H9 (cell line): ENCODE measurements at regions not wholly inside any gene's neighbourhood (a gene's known extent, or its start where the extent isn't known, plus 50 kb on each side); places are given as distances from the start of the nearest gene placed in this dataset.

Source experiments
- DNase-seq: peaks from one replicate; pipeline ENCODE4 v3.0.0-alpha.2; 2017
- H2AFZ ChIP-seq: one replicate; pipeline ENCODE4 v1.6.1; 2013; ENCODE audit warnings: mild to moderate bottlenecking, low read length, control low read depth, moderate library complexity
- H2AK5ac ChIP-seq: 2 replicates; pipeline ENCODE4 v1.6.1; 2013; ENCODE audit warnings: low read length, control low read depth, mixed read lengths; ENCODE audit not compliant: insufficient read length
- H2BK120ac ChIP-seq: one replicate; pipeline ENCODE4 v1.6.1; 2013; ENCODE audit warnings: low read depth, mild to moderate bottlenecking, low read length, control low read depth, inconsistent platforms; ENCODE audit not compliant: poor library complexity, severe bottlenecking
- H2BK12ac ChIP-seq: 2 replicates; pipeline ENCODE4 v1.6.1; 2013; ENCODE audit warnings: low read length, control low read depth, mixed read lengths, low read depth; ENCODE audit not compliant: insufficient read length
- H2BK15ac ChIP-seq: 2 replicates; pipeline ENCODE4 v1.6.1; 2013; ENCODE audit warnings: low read depth, low read length, control low read depth
- H2BK20ac ChIP-seq: one replicate; pipeline ENCODE4 v1.6.1; 2013; ENCODE audit warnings: low read depth, mild to moderate bottlenecking, low read length, control low read depth, inconsistent platforms; ENCODE audit not compliant: poor library complexity, severe bottlenecking
- H2BK5ac ChIP-seq: 2 replicates; pipeline ENCODE4 v1.6.1; 2013; ENCODE audit warnings: low read length, control low read depth, mixed read lengths; ENCODE audit not compliant: insufficient read length
- H3K14ac ChIP-seq: 2 replicates; pipeline ENCODE4 v1.6.1; 2013; ENCODE audit warnings: low read length, control low read depth; ENCODE audit not compliant: insufficient read depth
- H3K18ac ChIP-seq: 2 replicates; pipeline ENCODE4 v1.6.1; 2013; ENCODE audit warnings: low read depth, mild to moderate bottlenecking, mixed read lengths, low read length, control low read depth; ENCODE audit not compliant: insufficient read length
- H3K23ac ChIP-seq: 2 replicates; pipeline ENCODE4 v1.6.1; 2013; ENCODE audit warnings: low read length, control low read depth, mixed read lengths, low read depth; ENCODE audit not compliant: insufficient read length
- H3K23me2 ChIP-seq: 2 replicates; pipeline ENCODE4 v1.6.1; 2013; ENCODE audit warnings: low read depth, mild to moderate bottlenecking, mixed read lengths, low read length, control low read depth; ENCODE audit not compliant: insufficient read length, poor library complexity, severe bottlenecking
- H3K27ac ChIP-seq: 2 replicates; pipeline ENCODE4 v1.5.1; 2013; ENCODE audit warnings: low read length, control low read depth, mixed read lengths, low read depth; ENCODE audit not compliant: insufficient read length
- H3K27me3 ChIP-seq: 2 replicates; pipeline ENCODE4 v1.6.1; 2013; ENCODE audit warnings: low read length, control low read depth, inconsistent platforms; ENCODE audit not compliant: insufficient read depth
- H3K4ac ChIP-seq: 2 replicates; pipeline ENCODE4 v1.6.1; 2013; ENCODE audit warnings: low read depth, mild to moderate bottlenecking, control low read depth, inconsistent platforms, low read length, moderate library complexity
- H3K4me1 ChIP-seq: 2 replicates; pipeline ENCODE4 v1.6.1; 2013; ENCODE audit warnings: low read length, control low read depth, inconsistent platforms; ENCODE audit not compliant: insufficient read depth
- H3K4me2 ChIP-seq: 2 replicates; pipeline ENCODE4 v1.6.1; 2013; ENCODE audit warnings: low read length, control low read depth, mixed read lengths; ENCODE audit not compliant: insufficient read length, insufficient read depth
- H3K56ac ChIP-seq: 2 replicates; pipeline ENCODE4 v1.6.1; 2013; ENCODE audit warnings: low read depth, mild to moderate bottlenecking, mixed read lengths, low read length, control low read depth; ENCODE audit not compliant: insufficient read length
- H3K79me1 ChIP-seq: 2 replicates; pipeline ENCODE4 v1.6.1; 2013; ENCODE audit warnings: low read depth, mild to moderate bottlenecking, moderate library complexity, low read length, control low read depth, inconsistent platforms; ENCODE audit not compliant: insufficient read depth, poor library complexity, severe bottlenecking
- H3K79me2 ChIP-seq: 2 replicates; pipeline ENCODE4 v1.6.1; 2013; ENCODE audit warnings: low read length, control low read depth, inconsistent platforms; ENCODE audit not compliant: insufficient read depth
- H3K9ac ChIP-seq: 2 replicates; pipeline ENCODE4 v1.6.1; 2013; ENCODE audit warnings: low read length, control low read depth, mixed read lengths; ENCODE audit not compliant: insufficient read length; ENCODE audit errors: extremely low read depth
- H3K9me3 ChIP-seq: one replicate; pipeline ENCODE4 v1.6.1; 2013; ENCODE audit warnings: low read depth, low read length, inconsistent platforms; ENCODE audit not compliant: control insufficient read depth
- H3T11ph ChIP-seq: one replicate; pipeline ENCODE4 v1.6.1; 2013; ENCODE audit warnings: mild to moderate bottlenecking, low read length, control low read depth, inconsistent platforms
- H4K20me1 ChIP-seq: one replicate; pipeline ENCODE4 v1.6.1; 2013; ENCODE audit not compliant: control insufficient read depth, insufficient read length, insufficient read depth
- H4K5ac ChIP-seq: 2 replicates; pipeline ENCODE4 v1.6.1; 2013; ENCODE audit warnings: low read depth, mild to moderate bottlenecking, mixed read lengths, low read length, control low read depth; ENCODE audit not compliant: insufficient read length
- H4K8ac ChIP-seq: replicated peaks from 2 replicates; pipeline ENCODE4 v1.6.1; 2013; ENCODE audit warnings: low read length, control low read depth, mixed read lengths, low read depth; ENCODE audit not compliant: insufficient read length
- H4K91ac ChIP-seq: 2 replicates; pipeline ENCODE4 v1.6.1; 2013; ENCODE audit warnings: low read depth, mild to moderate bottlenecking, moderate library complexity, mixed read lengths, low read length, control low read depth; ENCODE audit not compliant: insufficient read length
- H3K27ac Mint-ChIP-seq, 3 experiments: 2 replicates in 2 of 3; 3 replicates in 1 of 3; pipeline ENCODE4 v1.8.0; 2020 to 2021; ENCODE audit warnings: mixed read lengths in 3 of 3, mild to moderate bottlenecking in 1 of 3, moderate library complexity in 1 of 3
- H3K27me3 Mint-ChIP-seq: 2 replicates; pipeline ENCODE4 v1.8.0; 2021; ENCODE audit warnings: low read depth, mild to moderate bottlenecking, moderate library complexity, mixed read lengths
- H3K36me3 Mint-ChIP-seq, 3 experiments: 2 replicates in 2 of 3; 3 replicates in 1 of 3; pipeline ENCODE4 v1.8.0; 2020 to 2021; ENCODE audit warnings: low read depth in 3 of 3, mixed read lengths in 3 of 3; ENCODE audit not compliant: insufficient read depth in 1 of 3
- H3K4me1 Mint-ChIP-seq, 2 experiments: 2 replicates each; pipeline ENCODE4 v1.8.0; 2020; ENCODE audit warnings: mixed read lengths in 2 of 2
- H3K4me3 Mint-ChIP-seq, 2 experiments: 2 replicates in 1 of 2; 3 replicates in 1 of 2; pipeline ENCODE4 v1.8.0; 2020 to 2021; ENCODE audit warnings: mild to moderate bottlenecking in 2 of 2, mixed read lengths in 2 of 2, moderate library complexity in 1 of 2
- H3K9me3 Mint-ChIP-seq, 2 experiments: 2 replicates in 1 of 2; 3 replicates in 1 of 2; pipeline ENCODE4 v1.8.0; 2020; ENCODE audit warnings: mild to moderate bottlenecking in 2 of 2, mixed read lengths in 2 of 2, moderate library complexity in 1 of 2
- CTCF ChIP-seq: fragments of 200-600 bp; sonication (generic); conservative IDR thresholded peaks from 3 replicates; pipeline ENCODE4 v1.8.0; 2021; ENCODE audit warnings: antibody characterized with exemption, mild to moderate bottlenecking
- WGBS: extraction: QIAGEN DNeasy Blood & Tissue Kit; methylation state at CpG from one replicate; pipeline ENCODE4 v1.1.7; 2013; ENCODE audit warnings: missing lambda C conversion rate, low lambda C conversion rate, mixed read lengths; ENCODE audit not compliant: insufficient read length; ENCODE audit errors: extremely low coverage; 5-methylcytosine and 5-hydroxymethylcytosine counted together

- no peak overlapping the region for H2BK20ac ChIP-seq
- no peak for DNase-seq
- WGBS, result no CpG with 5 or more reads among the region's 1 CpG
- H3K4ac ChIP-seq, result no peak overlapping the region
- H3T11ph ChIP-seq, result no peak overlapping the region
- TF ChIP-seq CTCF, result no peak
- no peak overlapping the region for H3K23ac ChIP-seq
- no peak overlapping the region for H4K5ac ChIP-seq
- Mint-ChIP-seq H3K27me3 (no peaks in the 10 kb centered on the region), H3K27ac (no peak overlapping the region), H3K36me3 (peaks cover 6 to 30% (median 12%) of the 10 kb centered on the region in 3 experiments), H3K9me3 (peaks cover 25 to 28% of the 10 kb centered on the region in 2 experiments), H3K4me1 (no peaks in the 10 kb centered on the region), H3K4me3 (no peak overlapping the region)
- no peak overlapping the region for H3K18ac ChIP-seq
- H3K27ac ChIP-seq, result no peak overlapping the region
- no peak overlapping the region for H2BK12ac ChIP-seq
- H3K79me1 ChIP-seq, result no peaks in the 10 kb centered on the region
- H4K8ac ChIP-seq, result no peak overlapping the region
- H3K27me3 ChIP-seq, result no peaks in the 10 kb centered on the region
- H3K4me1 ChIP-seq, result no peaks in the 10 kb centered on the region
- no peaks in the 10 kb centered on the region for H4K20me1 ChIP-seq
- peaks cover 5% of the 10 kb centered on the region for H3K9me3 ChIP-seq
- H3K4me2 ChIP-seq, result no peak overlapping the region
- no peak overlapping the region for H2BK5ac ChIP-seq
- no peak overlapping the region for H2BK120ac ChIP-seq
- H2BK15ac ChIP-seq, result no peak overlapping the region
- no peak overlapping the region for H3K14ac ChIP-seq
- H2AFZ ChIP-seq, result no peak overlapping the region
- H3K56ac ChIP-seq, result no peak overlapping the region
- no peak overlapping the region for H3K9ac ChIP-seq
- no peaks in the 10 kb centered on the region for H3K23me2 ChIP-seq
- no peak overlapping the region for H4K91ac ChIP-seq
- H2AK5ac ChIP-seq, result no peak overlapping the region
- H3K79me2 ChIP-seq, result no peaks in the 10 kb centered on the region
Measured at GRCh38 chr4:160161026-160161425, 1058.1 kb downstream of the RAPGEF2 start.
